ENCODE measurements at regions not wholly inside any gene's neighbourhood (a gene's known extent, or its start where the extent isn't known, plus 50 kb on each side); places are given as distances from the start of the nearest gene placed in this dataset.
"Not testable (repeated sequence)": the region's sequence is repeated elsewhere in the genome, so short reads cannot be mapped to it uniquely, and the experiment has no call there.

DNA sequence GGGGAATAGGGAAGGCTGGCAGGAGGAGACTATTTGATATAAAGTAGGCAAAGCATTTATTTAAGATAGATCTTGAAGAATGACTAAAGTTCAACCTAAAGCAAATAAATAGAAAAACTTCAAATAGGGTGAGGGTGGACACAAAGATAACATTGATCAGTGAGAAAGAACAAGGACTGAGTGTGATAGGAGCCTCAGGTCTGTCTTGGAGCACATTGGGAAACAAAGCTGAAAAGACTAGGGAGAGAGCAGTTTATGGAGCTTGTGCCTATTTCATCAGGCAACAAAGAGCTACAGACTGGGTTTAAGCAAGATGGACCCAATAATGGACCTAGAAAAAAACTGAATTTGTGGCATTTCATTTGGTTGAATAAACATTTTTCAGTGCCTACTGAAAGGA lies 425.6 kb downstream of the SMARCA1 start:
- in situ Hi-C loops (cut with MboI; ENCODE audit: low pct_unique_long_range_greater_than_20kb, low sequenced_read_pairs), result no loop called here
- no peak for DNase-seq

DNA sequence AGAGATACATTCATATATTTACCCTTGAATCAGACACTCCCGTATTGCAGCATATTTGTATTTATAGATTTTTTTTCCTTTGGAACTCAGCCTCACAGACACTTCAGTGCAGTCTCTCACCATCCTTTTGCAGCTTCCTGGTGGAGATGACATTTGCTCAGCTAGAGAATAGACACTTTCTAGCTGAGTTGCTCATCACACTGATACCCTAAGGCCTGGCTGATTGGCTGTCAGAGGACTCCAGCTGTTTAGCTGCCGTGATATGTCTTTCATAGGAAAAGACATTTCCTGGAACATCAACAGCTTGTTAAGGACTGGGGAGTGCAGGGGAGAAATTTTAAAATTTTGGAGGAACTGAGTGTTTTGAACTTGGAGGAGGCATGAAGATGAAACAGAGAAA lies 429.6 kb downstream of the SMARCA1 start:
- in situ Hi-C loops (cut with MboI; ENCODE audit: low pct_unique_long_range_greater_than_20kb, low sequenced_read_pairs), result no loop called here
- no peak for DNase-seq

DNA sequence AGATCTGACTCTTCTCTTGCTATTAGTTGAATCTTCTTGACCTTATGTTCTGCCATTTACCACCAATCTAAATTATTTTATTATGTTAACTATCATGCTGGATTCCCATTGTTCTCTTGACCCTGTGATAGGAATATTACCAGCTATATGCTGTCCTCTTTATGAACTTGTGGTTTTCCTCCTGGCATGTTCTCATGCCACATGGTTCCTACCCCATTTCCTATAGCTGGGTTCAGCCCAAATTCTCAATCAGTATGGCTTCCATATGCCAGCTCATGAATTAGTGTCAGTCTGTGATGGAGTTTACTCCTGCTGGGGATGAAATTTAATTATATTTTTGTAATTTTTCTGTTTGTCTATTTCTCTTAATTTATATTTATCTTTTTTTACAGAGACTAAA lies 430.5 kb downstream of the SMARCA1 start:
- in situ Hi-C loops (cut with MboI; ENCODE audit: low pct_unique_long_range_greater_than_20kb, low sequenced_read_pairs), result no loop called here
- no peak for DNase-seq

DNA sequence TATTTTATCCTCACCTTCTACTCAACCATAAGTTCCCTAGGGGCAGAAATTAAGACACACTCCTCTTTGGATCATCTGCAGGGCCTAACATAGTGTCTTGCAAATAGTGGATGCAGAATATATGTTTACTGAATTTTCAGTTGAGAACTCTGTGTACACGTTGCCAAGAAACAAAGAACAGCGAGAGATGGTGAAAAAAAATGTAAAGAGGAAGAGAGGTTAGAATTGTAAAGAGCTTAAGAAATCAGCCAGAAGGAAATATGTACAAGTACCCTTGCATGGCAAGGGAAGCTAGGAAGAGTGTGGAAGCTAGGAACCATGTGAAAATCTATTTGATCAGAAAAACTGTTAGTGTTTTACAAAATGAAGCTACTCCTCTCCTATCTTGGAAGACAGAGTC lies 431.0 kb downstream of the SMARCA1 start:
- no peak for DNase-seq
- in situ Hi-C loops (cut with MboI; ENCODE audit: low pct_unique_long_range_greater_than_20kb, low sequenced_read_pairs), result no loop called here

DNA sequence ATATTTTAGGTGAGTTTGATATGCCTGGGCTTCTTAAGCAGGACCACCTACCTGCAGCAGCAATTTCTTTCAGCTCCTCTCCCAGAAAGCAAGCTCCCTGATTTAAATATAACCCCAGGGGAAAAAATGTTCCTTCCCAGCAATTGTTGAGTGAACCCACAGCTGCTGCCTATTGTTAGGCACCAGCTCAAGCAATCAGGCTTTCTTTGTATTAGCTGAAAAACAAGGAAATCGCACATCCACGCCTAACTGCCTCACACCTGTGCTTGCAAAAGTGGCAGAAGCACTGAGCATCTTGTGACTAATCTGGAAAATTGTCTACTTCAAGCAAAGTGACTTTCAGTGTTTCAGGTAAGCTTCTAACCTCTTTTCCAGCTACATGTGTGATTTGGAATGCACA lies 432.2 kb downstream of the SMARCA1 start:
- in situ Hi-C loops (cut with MboI; ENCODE audit: low pct_unique_long_range_greater_than_20kb, low sequenced_read_pairs), result no loop called here

DNA sequence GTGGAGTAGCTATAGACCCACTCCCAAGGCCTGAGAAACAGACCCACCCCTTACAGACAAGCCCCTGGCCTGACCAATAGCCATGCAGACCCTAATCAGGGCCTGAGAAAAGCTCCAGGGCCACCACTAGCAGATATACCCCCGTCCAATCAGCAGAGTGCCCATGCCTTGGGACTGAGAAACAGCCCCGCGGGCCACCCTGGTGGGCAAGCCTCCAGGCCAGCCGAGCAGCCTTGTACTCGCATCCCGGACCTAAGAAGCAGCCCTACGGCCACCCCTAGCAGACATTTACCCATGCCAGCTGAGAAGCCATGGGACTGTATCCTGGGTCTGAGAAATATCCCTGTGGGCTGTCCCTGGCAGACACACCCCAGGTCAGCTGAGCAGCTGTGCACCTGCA lies 436.5 kb downstream of the SMARCA1 start:
- no peak for DNase-seq
- in situ Hi-C loops (cut with MboI; ENCODE audit: low pct_unique_long_range_greater_than_20kb, low sequenced_read_pairs), result no loop called here

More for the DNA sequence above, 432.2 kb downstream of the SMARCA1 start:
- no peak for DNase-seq

DNA sequence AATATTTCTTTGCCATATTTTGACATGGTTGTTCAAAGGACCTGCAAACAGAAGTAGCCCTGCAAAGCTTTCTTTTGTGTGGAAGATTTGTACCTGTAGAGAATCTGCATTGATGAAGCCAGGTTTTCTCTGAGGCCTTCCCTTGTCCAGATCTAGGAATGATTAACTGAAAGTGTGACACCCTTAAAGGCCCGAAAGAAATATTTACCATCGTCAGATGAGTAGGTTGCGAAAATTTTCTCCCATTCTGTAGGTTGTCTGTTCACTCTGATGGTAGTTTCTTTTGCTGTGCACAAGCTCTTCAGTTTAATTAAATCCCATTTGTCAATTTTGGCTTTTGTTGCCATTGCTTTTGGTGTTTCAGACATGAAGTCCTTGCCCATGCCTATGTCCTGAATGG lies 439.0 kb downstream of the SMARCA1 start:
- in situ Hi-C loops (cut with MboI; ENCODE audit: low pct_unique_long_range_greater_than_20kb, low sequenced_read_pairs); DNase-seq: not testable (repeated sequence)

DNA sequence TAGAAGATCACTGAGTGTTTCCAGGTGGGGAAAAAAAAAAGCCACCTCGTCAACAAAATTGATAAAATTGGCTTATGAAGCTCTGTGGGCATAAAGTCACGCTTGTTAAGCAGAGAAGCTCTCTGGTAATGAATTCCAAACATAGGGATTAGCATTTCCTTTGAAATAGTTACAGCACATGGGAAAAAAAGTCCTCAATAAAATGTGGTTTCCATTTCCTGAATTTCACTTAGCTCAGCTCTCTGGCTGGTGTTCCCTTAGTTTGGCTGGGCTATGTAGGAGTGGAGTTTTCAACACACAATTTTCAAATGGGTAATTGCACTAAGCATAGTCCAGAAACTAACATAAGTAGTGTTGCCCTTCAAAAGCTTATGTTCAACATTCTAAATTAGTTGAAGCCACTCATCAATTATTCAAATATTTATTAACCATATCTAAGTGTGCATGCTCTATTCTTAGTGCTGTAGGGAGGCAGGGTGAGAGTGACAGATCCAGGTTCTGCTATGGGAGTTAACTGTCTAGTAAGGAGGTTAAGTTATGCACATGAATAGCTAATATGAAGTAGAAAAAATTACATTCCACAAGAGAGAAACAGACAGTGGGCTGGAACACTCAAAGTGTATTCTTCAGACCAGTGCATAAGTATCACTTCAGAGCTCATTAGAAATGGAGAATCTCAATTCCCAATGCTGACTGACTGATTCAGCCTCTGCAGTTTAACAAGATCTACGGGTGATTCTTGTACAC lies 445.7 kb downstream of the SMARCA1 start:
- in situ Hi-C loops (cut with MboI; ENCODE audit: low pct_unique_long_range_greater_than_20kb, low sequenced_read_pairs), result no loop called here
- DNase-seq, result no peak

DNA sequence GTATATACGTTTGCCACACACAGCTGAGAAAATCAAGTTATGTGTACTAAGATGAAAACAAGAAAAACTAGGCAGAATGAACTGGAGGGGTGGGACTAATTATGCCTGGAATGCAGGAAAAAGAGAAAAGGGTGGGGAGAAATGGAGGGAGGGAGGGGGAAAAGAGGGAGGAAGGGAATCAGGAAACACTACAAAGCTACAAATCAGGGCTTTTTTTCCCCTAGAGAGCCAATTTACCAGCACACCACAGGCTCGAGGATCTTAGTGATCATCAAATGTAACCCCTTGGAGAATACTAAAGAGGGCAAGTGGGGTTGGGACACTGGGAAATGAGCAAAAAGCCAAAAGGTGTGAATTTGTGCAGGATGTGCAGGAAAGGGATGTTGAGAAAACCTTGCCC lies 451.9 kb downstream of the SMARCA1 start:
- no peak for DNase-seq
- in situ Hi-C loops (cut with MboI; ENCODE audit: low pct_unique_long_range_greater_than_20kb, low sequenced_read_pairs), result no loop called here

DNA sequence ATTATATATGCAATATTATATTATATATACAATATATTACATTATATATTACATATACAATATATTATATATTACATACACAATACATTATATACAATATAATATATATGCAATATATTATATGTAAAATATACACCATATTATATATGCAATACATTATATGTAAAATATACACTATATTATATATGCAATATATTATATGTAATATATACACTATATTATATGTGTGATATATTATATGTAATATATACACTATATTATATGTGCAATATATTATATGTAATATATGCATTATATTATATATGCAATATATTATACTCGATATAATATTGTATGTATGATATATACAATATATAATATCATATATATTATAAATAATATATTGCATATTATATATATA lies 457.4 kb downstream of the SMARCA1 start:
- in situ Hi-C loops (cut with MboI; ENCODE audit: low pct_unique_long_range_greater_than_20kb, low sequenced_read_pairs), result no loop called here

DNA sequence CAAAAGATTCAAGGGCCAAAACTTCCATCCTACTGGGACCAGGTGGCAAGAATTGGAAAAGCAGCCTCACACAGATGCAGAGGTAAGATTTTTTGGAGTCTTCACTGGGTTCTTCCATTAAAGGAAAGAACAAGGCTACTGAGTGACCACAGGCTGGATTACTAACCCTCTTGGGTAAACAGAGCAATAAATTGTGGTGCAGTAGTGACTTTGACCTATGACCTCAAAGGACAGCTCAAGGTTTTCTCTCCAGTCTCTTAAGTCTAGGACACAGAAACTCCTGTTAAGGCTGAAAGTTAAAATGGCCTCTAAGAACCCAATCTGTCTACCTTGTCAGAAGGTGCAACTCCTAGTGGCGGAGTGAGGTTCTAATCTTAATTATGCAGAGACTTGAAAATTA lies 464.9 kb downstream of the SMARCA1 start:
- DNase-seq, result no peak
- in situ Hi-C loops (cut with MboI; ENCODE audit: low pct_unique_long_range_greater_than_20kb, low sequenced_read_pairs), result no loop called here

More for the DNA sequence above, 457.4 kb downstream of the SMARCA1 start:
- DNase-seq, result no peak

DNA sequence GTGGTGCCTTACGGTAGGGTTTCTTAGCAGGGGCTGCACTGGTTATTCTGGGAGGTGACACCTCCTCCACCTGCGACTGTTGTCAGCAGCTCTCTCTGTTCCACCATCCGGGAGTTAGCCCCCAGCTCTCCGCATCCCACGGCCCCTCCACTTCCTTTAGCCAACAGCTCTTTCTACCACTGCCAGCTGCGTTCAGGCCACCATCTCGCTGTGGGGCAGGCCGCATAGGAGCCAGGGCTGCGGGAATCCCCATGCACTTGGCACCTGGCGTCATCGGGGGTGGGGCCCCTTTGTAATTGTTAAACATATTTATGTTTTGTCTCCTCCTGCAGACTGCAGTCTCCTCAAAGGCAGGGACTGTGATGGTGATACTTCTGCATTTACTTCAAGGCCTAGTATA lies 480.2 kb downstream of the SMARCA1 start:
- in situ Hi-C loops (cut with MboI; ENCODE audit: low pct_unique_long_range_greater_than_20kb, low sequenced_read_pairs), result no loop called here
- no peak for DNase-seq

DNA sequence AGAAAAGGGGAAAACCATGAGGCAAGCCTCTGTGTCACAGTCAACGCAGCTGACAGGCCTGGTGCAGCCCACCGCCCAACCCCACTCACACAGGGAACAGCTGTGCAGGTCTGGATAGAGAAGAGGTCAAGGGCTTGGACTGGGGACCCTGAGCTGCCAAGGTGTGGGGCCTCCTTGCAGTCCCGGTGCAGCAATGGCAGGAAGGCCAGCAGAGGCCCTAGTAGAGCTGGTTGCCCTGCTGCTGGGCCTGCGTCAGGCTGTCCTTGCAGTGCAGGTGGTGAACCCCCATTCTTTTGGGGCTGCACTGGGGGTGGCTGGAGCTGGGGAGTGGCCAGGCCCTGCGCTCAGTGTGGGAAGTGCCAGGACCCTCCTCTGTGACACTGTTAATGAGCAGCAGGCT lies 482.0 kb downstream of the SMARCA1 start:
- in situ Hi-C loops (cut with MboI; ENCODE audit: low pct_unique_long_range_greater_than_20kb, low sequenced_read_pairs), result no loop called here
- no peak for DNase-seq

DNA sequence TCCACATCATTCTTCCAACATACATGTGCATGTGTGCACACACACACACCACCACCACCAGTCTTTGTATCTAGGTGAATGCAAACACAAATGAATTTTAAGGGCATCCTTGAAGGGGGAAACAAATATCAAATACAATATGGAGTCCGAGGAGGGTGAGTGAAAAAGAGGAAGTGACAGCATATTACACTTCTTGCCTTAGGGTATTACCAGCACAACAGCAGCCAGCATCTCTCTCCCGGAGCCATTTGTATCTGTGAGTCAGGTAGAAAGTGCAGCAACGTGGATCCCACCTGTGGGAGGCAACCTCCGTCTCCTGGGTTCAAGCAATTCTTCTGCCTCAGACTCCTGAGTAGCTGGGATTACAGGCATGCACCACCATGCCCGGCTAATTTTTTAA lies 483.2 kb downstream of the SMARCA1 start:
- in situ Hi-C loops (cut with MboI; ENCODE audit: low pct_unique_long_range_greater_than_20kb, low sequenced_read_pairs), result no loop called here
- DNase-seq, result no peak

DNA sequence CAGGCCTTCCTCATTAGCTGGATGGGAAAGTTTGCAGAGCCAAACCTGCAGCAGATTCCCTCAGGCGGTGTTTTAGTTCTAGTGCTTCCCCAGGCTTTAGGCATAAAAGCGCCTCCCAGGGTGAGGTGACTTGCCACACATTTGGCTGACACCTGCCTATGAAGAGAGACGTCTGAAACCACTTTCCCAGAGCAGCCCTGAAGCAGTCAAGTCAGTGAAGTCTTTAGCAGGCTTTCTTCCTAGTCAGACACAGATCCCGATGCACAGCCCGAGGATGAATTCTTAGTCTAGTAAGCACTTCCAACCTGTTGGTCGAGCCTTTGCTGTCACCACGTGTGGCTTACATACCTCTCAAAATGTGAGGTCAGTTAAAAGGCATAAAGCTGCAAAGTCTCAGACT lies 484.1 kb downstream of the SMARCA1 start:
- in situ Hi-C loops (cut with MboI; ENCODE audit: low pct_unique_long_range_greater_than_20kb, low sequenced_read_pairs), result no loop called here
- no peak for DNase-seq

DNA sequence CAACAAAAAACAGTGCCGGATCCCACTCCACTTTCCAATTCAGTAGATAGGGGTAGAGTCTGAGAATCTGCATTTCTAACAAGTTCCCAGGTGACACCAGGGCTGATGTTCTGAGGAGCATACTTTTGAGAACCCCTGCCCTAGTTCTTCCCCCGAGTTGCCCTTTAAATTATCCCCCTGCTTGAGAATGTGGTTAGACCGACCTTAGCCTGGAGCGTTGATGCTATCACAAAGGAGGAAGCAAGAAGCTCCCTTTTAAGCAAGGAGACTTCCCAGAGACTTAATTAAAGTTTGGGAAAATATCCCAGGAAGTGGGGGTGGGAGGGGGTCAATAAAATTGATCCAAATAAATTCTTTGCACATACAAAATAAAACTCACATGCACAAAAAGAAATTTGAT lies 485.9 kb downstream of the SMARCA1 start:
- no peak for DNase-seq
- in situ Hi-C loops (cut with MboI; ENCODE audit: low pct_unique_long_range_greater_than_20kb, low sequenced_read_pairs), result no loop called here

DNA sequence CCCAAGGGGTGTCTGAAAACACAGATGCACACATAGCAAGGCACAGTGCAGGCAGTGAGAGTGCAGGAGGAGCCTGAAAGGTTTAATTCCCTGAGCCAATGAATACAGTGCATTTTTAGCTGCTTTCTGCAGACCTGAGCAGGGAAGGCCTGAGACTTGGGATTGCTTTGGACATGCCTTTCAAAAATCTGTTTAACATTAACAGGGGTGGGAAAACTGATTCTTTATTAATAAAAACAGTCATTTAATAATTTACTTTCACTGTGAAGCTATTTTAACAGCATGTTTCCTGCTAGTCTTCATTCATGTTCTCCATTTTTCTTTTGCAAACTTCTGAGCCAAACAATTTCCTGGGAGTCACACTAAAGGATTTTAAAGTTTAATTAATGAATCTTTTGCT lies 488.1 kb downstream of the SMARCA1 start:
- DNase-seq, result no peak
- in situ Hi-C loops (cut with MboI; ENCODE audit: low pct_unique_long_range_greater_than_20kb, low sequenced_read_pairs), result no loop called here

DNA sequence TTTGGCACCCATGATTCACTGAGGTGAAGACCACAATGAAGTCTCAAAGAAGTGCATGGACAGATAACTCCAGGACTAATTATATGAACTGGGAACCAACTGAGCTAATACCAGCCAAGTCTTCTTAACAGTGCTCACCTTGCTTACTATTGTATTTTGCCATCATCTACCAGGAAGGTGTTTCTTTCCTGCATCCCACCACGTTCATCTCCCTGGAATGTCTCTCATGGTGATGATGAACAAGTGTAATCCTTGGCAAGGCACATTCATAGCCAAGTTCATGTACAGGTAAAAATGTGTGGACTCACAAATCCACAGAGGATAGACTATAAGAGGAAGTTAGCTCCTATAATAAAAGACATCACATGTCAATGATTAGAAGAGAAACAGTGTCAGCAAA lies 489.1 kb downstream of the SMARCA1 start:
- in situ Hi-C loops (cut with MboI; ENCODE audit: low pct_unique_long_range_greater_than_20kb, low sequenced_read_pairs), result no loop called here
- DNase-seq, result no peak

DNA sequence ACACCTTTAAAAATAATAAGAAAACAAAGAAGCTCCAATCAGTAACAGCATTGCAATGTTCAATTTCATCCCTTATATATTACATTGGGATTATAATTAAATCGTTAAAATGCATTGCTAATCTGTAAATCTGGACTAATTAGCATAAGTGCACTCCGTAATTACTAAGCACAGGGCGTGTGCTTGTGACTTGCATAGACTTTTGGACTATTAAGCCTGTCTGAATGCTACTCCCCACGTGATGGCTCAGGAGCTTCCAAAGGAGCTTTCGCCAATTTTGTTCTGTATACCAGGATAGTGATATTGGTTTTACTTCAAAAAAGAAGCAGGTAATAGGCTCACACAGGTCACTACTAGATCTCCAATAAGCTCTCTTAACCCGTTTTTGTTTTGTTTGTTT lies 497.1 kb downstream of the SMARCA1 start:
- no peak for DNase-seq
- in situ Hi-C loops (cut with MboI; ENCODE audit: low pct_unique_long_range_greater_than_20kb, low sequenced_read_pairs), result no loop called here

DNA sequence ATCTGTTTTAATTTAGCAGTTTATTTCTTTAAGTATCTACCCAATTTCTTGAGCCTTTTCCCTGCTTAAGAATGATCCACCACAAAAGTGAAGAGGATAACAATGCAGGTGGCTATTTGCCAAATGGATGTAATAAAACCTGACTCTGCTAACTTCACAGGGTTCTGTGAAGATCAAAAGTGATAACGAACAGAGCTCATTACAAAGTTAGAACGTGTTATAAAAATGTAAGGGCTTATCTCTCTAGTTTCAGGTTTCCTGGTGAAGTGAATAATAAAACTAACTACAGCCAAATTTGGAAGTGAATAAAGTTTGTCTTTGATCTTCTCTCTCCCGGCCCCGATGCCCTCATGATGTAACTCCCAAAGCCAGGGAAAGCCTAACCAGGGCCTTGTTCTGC lies 497.9 kb downstream of the SMARCA1 start:
- in situ Hi-C loops (cut with MboI; ENCODE audit: low pct_unique_long_range_greater_than_20kb, low sequenced_read_pairs), result no loop called here
- DNase-seq, result no peak

DNA sequence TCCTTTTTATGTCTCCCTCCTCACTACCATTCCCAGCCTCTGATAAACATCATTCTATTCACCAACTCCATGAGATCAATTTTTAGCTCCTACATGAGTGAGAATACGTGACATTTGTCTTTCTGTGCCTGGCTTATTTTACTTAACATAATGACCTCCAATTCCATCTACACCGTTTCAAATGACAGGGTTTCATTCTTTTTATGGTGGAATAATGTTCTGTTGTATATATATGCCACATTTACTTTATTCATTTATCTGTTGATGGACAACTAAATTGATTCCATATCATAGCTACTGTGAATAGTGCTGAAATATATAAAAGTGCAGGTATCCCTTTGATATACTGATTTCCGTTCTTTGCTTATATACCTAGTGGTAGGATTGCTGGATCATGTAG lies 503.9 kb downstream of the SMARCA1 start:
- no peak for DNase-seq
- in situ Hi-C loops (cut with MboI; ENCODE audit: low pct_unique_long_range_greater_than_20kb, low sequenced_read_pairs), result no loop called here

DNA sequence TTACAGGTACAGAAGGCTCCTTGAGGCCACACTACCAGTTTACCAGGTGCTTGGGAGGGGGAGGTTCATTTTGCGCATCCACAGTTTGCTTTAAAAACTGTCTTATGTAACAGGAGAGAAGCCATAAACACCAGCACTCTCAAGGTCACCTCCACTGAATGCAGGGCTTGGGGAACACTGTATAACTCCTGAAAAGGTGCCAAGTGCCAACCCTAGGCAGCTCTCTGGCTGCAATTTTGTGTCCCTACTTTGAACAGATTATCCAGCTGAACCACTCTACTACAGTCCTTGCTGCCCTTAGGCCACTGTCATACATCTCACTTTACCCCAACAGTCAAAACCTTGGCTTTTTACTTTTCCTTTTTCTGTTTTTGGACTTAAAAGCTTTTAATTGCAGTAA lies 507.9 kb downstream of the SMARCA1 start:
- DNase-seq, result no peak
- in situ Hi-C loops (cut with MboI; ENCODE audit: low pct_unique_long_range_greater_than_20kb, low sequenced_read_pairs), result no loop called here
